Loucy (cell line): ENCODE measurements at regions not wholly inside any gene's neighbourhood (a gene's known extent, or its start where the extent isn't known, plus 50 kb on each side); places are given as distances from the start of the nearest gene placed in this dataset.

Experiments
- H2AFZ ChIP-seq: fragments of 200-600 bp; sonication (generic); 2 replicates; pipeline ENCODE4 v1.6.0; 2016; ENCODE audit warnings: antibody characterized with exemption, mild to moderate bottlenecking, low read length, moderate library complexity
- H3F3A ChIP-seq: fragments of 200-600 bp; 2 replicates; pipeline ENCODE4 v1.6.0; 2016; ENCODE audit warnings: antibody characterized with exemption, low read depth, mild to moderate bottlenecking
- H3K27me3 ChIP-seq: fragments of 200-600 bp; sonication (generic); 2 replicates; pipeline ENCODE4 v1.6.1; 2014; ENCODE audit warnings: low read length, mild to moderate bottlenecking; ENCODE audit not compliant: insufficient read depth, poor library complexity, severe bottlenecking
- H3K36me3 ChIP-seq: fragments of 200-600 bp; sonication (generic); 2 replicates; pipeline ENCODE4 v1.6.1; 2016; ENCODE audit warnings: low read length; ENCODE audit not compliant: insufficient read depth
- H3K4me1 ChIP-seq: fragments of 200-600 bp; sonication (generic); 2 replicates; pipeline ENCODE4 v1.5.1; 2014; ENCODE audit warnings: low read length, mild to moderate bottlenecking; ENCODE audit not compliant: insufficient read depth, poor library complexity, severe bottlenecking
- H3K4me2 ChIP-seq: fragments of 200-600 bp; sonication (generic); 2 replicates; pipeline ENCODE4 v1.6.0; 2014; ENCODE audit warnings: antibody characterized with exemption, low read length, low read depth, mild to moderate bottlenecking; ENCODE audit not compliant: poor library complexity, severe bottlenecking
- H3K4me3 ChIP-seq: fragments of 200-600 bp; sonication (generic); 2 replicates; pipeline ENCODE4 v1.5.1; 2014; ENCODE audit warnings: low read length, mild to moderate bottlenecking, mixed read lengths; ENCODE audit not compliant: poor library complexity, severe bottlenecking
- H3K79me2 ChIP-seq: fragments of 200-600 bp; sonication (generic); 2 replicates; pipeline ENCODE4 v1.6.1; 2014; ENCODE audit warnings: low read length; ENCODE audit not compliant: insufficient read depth
- H3K9ac ChIP-seq: fragments of 200-600 bp; sonication (generic); 2 replicates; pipeline ENCODE4 v1.6.0; 2014; ENCODE audit warnings: mild to moderate bottlenecking, low read depth, low read length, moderate library complexity; ENCODE audit not compliant: poor library complexity, severe bottlenecking
- H3K9me2 ChIP-seq: fragments of 200-600 bp; sonication (generic); replicated peaks from 2 replicates; pipeline ENCODE4 v1.6.1; 2016; ENCODE audit warnings: low read depth, low read length, mixed read lengths
- H3K9me3 ChIP-seq: fragments of 200-600 bp; sonication (generic); 2 replicates; pipeline ENCODE4 v1.6.1; 2014; ENCODE audit warnings: mild to moderate bottlenecking, antibody characterized with exemption, low read length, low read depth; ENCODE audit not compliant: insufficient read depth
- H4K20me1 ChIP-seq: fragments of 200-600 bp; sonication (generic); 2 replicates; pipeline ENCODE4 v1.6.0; 2014; ENCODE audit warnings: antibody characterized with exemption, low read length, mild to moderate bottlenecking; ENCODE audit not compliant: insufficient read depth, poor library complexity, severe bottlenecking
- EZH2phosphoT487 ChIP-seq: fragments of 200-600 bp; IDR thresholded peaks from 2 replicates; pipeline ENCODE4 v1.6.1; 2018; ENCODE audit warnings: antibody characterized with exemption, mild to moderate bottlenecking, moderate library complexity, borderline replicate concordance
- TF ChIP-seq, protein P1 (sequence below): fragments of 200-600 bp; sonication (generic); conservative IDR thresholded peaks from 2 replicates; pipeline ENCODE4 v1.5.1; 2014; ENCODE audit warnings: mild to moderate bottlenecking, antibody characterized with exemption, low read length

DNA sequence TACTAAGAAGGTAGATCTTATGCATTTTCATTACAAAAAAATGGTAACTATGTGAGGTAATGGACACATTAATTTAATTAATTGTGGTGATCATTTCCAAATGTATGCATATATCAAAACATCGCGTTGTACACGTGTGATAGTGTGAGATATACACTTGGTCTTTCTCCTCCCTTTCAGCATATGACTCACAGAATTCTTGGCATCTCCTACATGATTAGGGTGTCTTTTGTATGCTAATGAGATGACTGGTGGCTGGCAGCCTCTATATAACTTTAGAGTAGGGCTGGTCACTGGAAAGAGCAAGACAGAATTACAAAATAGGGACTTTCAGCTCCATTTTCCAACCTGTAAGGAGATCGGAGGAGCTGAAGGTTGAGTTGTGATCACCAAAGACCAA lies 1167.6 kb downstream of the CDH12 start:
- no peak overlapping the region for H3K9ac ChIP-seq
- H4K20me1 ChIP-seq, result no peaks in the 10 kb centered on the region
- H2AFZ ChIP-seq, result no peak overlapping the region
- H3K27me3 ChIP-seq, result no peaks in the 10 kb centered on the region
- no peak for TF ChIP-seq EZH2phosphoT487
- TF ChIP-seq, protein P1, sequence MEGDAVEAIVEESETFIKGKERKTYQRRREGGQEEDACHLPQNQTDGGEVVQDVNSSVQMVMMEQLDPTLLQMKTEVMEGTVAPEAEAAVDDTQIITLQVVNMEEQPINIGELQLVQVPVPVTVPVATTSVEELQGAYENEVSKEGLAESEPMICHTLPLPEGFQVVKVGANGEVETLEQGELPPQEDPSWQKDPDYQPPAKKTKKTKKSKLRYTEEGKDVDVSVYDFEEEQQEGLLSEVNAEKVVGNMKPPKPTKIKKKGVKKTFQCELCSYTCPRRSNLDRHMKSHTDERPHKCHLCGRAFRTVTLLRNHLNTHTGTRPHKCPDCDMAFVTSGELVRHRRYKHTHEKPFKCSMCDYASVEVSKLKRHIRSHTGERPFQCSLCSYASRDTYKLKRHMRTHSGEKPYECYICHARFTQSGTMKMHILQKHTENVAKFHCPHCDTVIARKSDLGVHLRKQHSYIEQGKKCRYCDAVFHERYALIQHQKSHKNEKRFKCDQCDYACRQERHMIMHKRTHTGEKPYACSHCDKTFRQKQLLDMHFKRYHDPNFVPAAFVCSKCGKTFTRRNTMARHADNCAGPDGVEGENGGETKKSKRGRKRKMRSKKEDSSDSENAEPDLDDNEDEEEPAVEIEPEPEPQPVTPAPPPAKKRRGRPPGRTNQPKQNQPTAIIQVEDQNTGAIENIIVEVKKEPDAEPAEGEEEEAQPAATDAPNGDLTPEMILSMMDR, result no peak
- H3K4me2 ChIP-seq, result no peak overlapping the region
- H3K4me3 ChIP-seq, result no peak overlapping the region
- H3K9me3 ChIP-seq, result no peaks in the 10 kb centered on the region
- H3K4me1 ChIP-seq, result no peaks in the 10 kb centered on the region
- no peaks in the 10 kb centered on the region for H3K9me2 ChIP-seq
- no peaks in the 10 kb centered on the region for H3K36me3 ChIP-seq
- H3F3A ChIP-seq, result no peaks in the 10 kb centered on the region
- no peaks in the 10 kb centered on the region for H3K79me2 ChIP-seq

DNA sequence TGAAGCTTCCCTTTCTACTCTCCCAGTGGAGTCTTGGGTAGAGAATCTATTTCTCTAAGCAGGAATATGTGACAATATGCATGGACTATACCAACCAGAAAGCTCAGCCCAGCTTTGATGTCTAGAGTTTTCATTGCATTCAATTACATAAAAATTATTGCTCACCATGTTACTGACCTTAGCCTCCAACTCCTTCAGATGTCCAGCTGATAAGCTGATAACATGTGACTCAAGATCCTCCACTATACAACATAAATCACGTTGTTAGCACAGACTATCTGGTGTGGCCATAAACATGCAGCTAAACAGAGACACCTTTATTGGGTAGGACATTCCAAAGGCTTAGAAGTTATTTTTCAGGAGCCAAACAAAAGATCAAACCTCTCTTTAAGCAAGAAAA lies 1168.2 kb downstream of the CDH12 start:
- H3K79me2 ChIP-seq, result no peaks in the 10 kb centered on the region
- H3K9ac ChIP-seq, result no peak overlapping the region
- no peak for TF ChIP-seq EZH2phosphoT487
- TF ChIP-seq, protein P1, result no peak
- no peak overlapping the region for H3K4me3 ChIP-seq
- H3K4me2 ChIP-seq, result no peak overlapping the region
- H3K4me1 ChIP-seq, result no peaks in the 10 kb centered on the region
- H4K20me1 ChIP-seq, result no peaks in the 10 kb centered on the region
- no peaks in the 10 kb centered on the region for H3K9me3 ChIP-seq
- H3F3A ChIP-seq, result no peaks in the 10 kb centered on the region
- no peak overlapping the region for H2AFZ ChIP-seq
- no peaks in the 10 kb centered on the region for H3K36me3 ChIP-seq
- H3K9me2 ChIP-seq, result no peaks in the 10 kb centered on the region
- no peaks in the 10 kb centered on the region for H3K27me3 ChIP-seq

DNA sequence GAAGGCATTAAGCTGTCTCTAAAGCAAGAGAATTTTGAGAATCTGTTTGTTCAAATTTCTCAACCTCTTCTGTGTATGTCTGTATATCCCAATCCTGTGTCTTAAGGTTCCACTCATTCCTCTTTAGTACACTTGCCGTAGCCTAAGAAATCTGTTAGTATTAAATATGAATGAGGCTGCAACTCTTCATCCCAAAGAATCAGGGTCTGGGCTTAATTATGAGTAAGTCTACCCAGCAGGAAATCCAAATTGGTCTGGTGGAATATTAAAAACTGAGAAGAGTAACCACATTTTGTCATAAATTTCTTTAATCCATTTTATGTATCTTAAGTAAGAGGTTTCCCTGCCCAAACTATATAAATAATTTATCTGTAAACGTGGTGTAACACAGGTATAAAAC lies 1171.2 kb downstream of the CDH12 start:
- H3K36me3 ChIP-seq, result no peaks in the 10 kb centered on the region
- no peaks in the 10 kb centered on the region for H3K79me2 ChIP-seq
- H3K9ac ChIP-seq, result no peak overlapping the region
- no peak overlapping the region for H3K4me2 ChIP-seq
- TF ChIP-seq EZH2phosphoT487, result no peak
- TF ChIP-seq, protein P1, result no peak
- H3K9me3 ChIP-seq, result no peaks in the 10 kb centered on the region
- H3K27me3 ChIP-seq, result no peaks in the 10 kb centered on the region
- no peaks in the 10 kb centered on the region for H3K4me1 ChIP-seq
- no peak overlapping the region for H2AFZ ChIP-seq
- H3K9me2 ChIP-seq, result no peaks in the 10 kb centered on the region
- H3K4me3 ChIP-seq, result no peak overlapping the region
- H4K20me1 ChIP-seq, result no peaks in the 10 kb centered on the region
- H3F3A ChIP-seq, result no peaks in the 10 kb centered on the region
